ENCODE measurements at regions not wholly inside any gene's neighbourhood (a gene's known extent, or its start where the extent isn't known, plus 50 kb on each side); places are given as distances from the start of the nearest gene placed in this dataset.

DNA sequence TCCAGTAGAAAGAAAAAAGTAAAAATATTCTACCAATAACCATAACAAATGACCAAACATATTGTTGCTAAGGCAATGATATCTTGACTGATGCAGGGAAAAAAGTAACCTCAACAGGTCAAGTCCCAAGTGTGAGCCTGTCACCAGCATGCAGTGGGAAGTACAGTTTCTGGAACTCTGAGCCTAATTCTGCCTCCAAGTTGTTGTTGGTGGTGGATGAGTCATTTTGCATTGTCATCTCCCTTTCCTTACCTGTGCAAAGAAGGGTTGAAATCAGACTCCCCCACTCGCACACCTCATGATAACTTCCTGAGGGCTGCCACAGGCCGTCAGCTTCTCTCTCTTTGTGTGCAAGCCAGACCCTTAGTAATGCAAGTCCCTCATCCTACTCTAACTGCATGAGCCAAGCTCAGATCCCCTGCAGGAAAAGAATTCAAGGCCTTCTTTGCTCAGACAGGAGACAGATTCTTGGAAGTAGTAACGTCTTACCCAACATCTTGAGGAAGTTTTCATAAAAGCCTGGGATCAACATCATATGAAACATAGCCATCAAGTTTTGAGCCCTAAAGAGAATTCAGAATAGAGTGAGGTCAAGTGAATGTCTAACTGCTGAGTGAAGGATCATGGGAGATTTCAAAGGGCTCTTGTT is 207.6 kb upstream of the FOXA2 start:
- Histone ChIP-seq H3K4me2 (ENCODE audit: low read depth, low read length, poor library complexity, severe bottlenecking) (no peak overlapping the region), H3K9ac (ENCODE audit: low read length) (no peak overlapping the region), H3K27ac (ENCODE audit: low read depth, low read length) (no peak overlapping the region), H3K79me2 (ENCODE audit: insufficient read depth, low read length) (no peaks in the 10 kb centered on the region), H3K4me3 (ENCODE audit: insufficient read depth, low read length, poor library complexity, severe bottlenecking) (no peak overlapping the region), H3K36me3 (ENCODE audit: low read length) (no peaks in the 10 kb centered on the region), H3K27me3 (ENCODE audit: low read length) (no peaks in the 10 kb centered on the region), H2AFZ (ENCODE audit: low read depth, low read length, severe bottlenecking) (no peak overlapping the region), H3K9me3 (ENCODE audit: insufficient read depth, low read length) (no peaks in the 10 kb centered on the region), H4K20me1 (ENCODE audit: low read depth, low read length) (no peaks in the 10 kb centered on the region), H3K9me2 (replicated peaks; ENCODE audit: insufficient read depth, low read length) (no peaks in the 10 kb centered on the region), H3F3A (ENCODE audit: insufficient read depth) (no peaks in the 10 kb centered on the region)
- TF ChIP-seq, protein P1, sequence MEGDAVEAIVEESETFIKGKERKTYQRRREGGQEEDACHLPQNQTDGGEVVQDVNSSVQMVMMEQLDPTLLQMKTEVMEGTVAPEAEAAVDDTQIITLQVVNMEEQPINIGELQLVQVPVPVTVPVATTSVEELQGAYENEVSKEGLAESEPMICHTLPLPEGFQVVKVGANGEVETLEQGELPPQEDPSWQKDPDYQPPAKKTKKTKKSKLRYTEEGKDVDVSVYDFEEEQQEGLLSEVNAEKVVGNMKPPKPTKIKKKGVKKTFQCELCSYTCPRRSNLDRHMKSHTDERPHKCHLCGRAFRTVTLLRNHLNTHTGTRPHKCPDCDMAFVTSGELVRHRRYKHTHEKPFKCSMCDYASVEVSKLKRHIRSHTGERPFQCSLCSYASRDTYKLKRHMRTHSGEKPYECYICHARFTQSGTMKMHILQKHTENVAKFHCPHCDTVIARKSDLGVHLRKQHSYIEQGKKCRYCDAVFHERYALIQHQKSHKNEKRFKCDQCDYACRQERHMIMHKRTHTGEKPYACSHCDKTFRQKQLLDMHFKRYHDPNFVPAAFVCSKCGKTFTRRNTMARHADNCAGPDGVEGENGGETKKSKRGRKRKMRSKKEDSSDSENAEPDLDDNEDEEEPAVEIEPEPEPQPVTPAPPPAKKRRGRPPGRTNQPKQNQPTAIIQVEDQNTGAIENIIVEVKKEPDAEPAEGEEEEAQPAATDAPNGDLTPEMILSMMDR (IDR thresholded peaks at IDR 0.05; ENCODE audit: insufficient read depth, low read length, poor library complexity, severe bottlenecking), result no peak
- no peak for TF ChIP-seq EZH2phosphoT487 (conservative IDR thresholded peaks at IDR 0.05; ENCODE audit: low read length)

DNA sequence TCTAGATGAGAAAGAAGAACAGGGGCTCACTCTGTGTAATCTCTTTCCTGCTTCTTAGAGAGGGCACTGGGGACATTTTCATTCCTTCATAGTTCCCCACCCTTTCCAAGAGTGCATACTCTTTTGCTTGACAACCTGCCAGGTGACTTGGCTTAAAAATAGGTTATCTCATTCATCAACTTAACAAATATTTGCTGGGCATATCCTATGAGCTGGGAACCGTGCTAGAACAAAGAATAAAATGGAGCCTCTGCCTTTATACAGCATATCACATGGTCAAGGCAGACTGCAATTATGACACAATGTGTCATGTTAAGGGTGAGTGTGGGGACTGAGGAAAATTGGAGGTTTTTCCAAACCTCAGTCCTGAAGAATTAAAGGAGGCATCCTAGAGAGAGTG is 209.8 kb upstream of the FOXA2 start:
- no peaks in the 10 kb centered on the region for H3K27me3 ChIP-seq (ENCODE audit: low read length)
- no peaks in the 10 kb centered on the region for H3F3A ChIP-seq (ENCODE audit: insufficient read depth)
- no peak overlapping the region for H3K4me2 ChIP-seq (ENCODE audit: low read depth, low read length, poor library complexity, severe bottlenecking)
- H3K27ac ChIP-seq (ENCODE audit: low read depth, low read length), result no peak overlapping the region
- no peak overlapping the region for H2AFZ ChIP-seq (ENCODE audit: low read depth, low read length, severe bottlenecking)
- no peak overlapping the region for H3K4me3 ChIP-seq (ENCODE audit: insufficient read depth, low read length, poor library complexity, severe bottlenecking)
- H3K79me2 ChIP-seq (ENCODE audit: insufficient read depth, low read length), result no peaks in the 10 kb centered on the region
- H4K20me1 ChIP-seq (ENCODE audit: low read depth, low read length), result no peaks in the 10 kb centered on the region
- H3K9me2 ChIP-seq (replicated peaks; ENCODE audit: insufficient read depth, low read length), result no peaks in the 10 kb centered on the region
- H3K9me3 ChIP-seq (ENCODE audit: insufficient read depth, low read length), result no peaks in the 10 kb centered on the region
- H3K36me3 ChIP-seq (ENCODE audit: low read length), result no peaks in the 10 kb centered on the region
- H3K9ac ChIP-seq (ENCODE audit: low read length), result no peak overlapping the region
- no peak for TF ChIP-seq EZH2phosphoT487 (conservative IDR thresholded peaks at IDR 0.05; ENCODE audit: low read length)
- TF ChIP-seq, protein P1 (IDR thresholded peaks at IDR 0.05; ENCODE audit: insufficient read depth, low read length, poor library complexity, severe bottlenecking), result no peak

DNA sequence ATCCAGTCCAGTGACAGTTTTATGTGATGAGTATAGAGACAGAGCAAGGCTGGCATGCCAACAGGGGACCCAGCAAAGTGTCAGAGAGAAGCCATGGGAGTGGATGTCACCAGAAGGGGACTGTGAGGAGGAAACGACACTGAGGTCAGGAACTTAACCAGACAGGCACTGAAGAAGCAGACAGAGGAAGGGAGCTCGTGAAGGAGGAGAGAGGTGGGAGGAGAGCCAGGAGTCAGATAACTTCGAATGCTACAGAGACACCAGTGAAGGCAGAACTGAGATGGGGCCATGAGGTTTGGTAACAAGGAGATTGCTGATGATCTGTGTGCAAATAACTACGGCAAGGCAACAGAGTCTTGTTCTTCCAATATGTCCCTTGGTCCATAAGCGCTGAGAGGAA is 211.1 kb upstream of the FOXA2 start:
- Histone ChIP-seq H3K4me2 (ENCODE audit: low read depth, low read length, poor library complexity, severe bottlenecking) (no peak overlapping the region), H2AFZ (ENCODE audit: low read depth, low read length, severe bottlenecking) (no peak overlapping the region), H3K9ac (ENCODE audit: low read length) (no peak overlapping the region), H3F3A (ENCODE audit: insufficient read depth) (no peaks in the 10 kb centered on the region), H3K27me3 (ENCODE audit: low read length) (no peaks in the 10 kb centered on the region), H3K9me3 (ENCODE audit: insufficient read depth, low read length) (no peaks in the 10 kb centered on the region), H4K20me1 (ENCODE audit: low read depth, low read length) (no peaks in the 10 kb centered on the region), H3K9me2 (replicated peaks; ENCODE audit: insufficient read depth, low read length) (no peaks in the 10 kb centered on the region), H3K4me3 (ENCODE audit: insufficient read depth, low read length, poor library complexity, severe bottlenecking) (no peak overlapping the region), H3K36me3 (ENCODE audit: low read length) (no peaks in the 10 kb centered on the region), H3K79me2 (ENCODE audit: insufficient read depth, low read length) (no peaks in the 10 kb centered on the region), H3K27ac (ENCODE audit: low read depth, low read length) (no peak overlapping the region)
- no peak for TF ChIP-seq EZH2phosphoT487 (conservative IDR thresholded peaks at IDR 0.05; ENCODE audit: low read length)
- TF ChIP-seq, protein P1 (IDR thresholded peaks at IDR 0.05; ENCODE audit: insufficient read depth, low read length, poor library complexity, severe bottlenecking), result no peak

All from SU-DHL-6 (cell line).